ENCODE measurements at regions not wholly inside any gene's neighbourhood (a gene's known extent, or its start where the extent isn't known, plus 50 kb on each side); places are given as distances from the start of the nearest gene placed in this dataset.
"Not testable (repeated sequence)": the region's sequence is repeated elsewhere in the genome, so short reads cannot be mapped to it uniquely, and the experiment has no call there.

DNA sequence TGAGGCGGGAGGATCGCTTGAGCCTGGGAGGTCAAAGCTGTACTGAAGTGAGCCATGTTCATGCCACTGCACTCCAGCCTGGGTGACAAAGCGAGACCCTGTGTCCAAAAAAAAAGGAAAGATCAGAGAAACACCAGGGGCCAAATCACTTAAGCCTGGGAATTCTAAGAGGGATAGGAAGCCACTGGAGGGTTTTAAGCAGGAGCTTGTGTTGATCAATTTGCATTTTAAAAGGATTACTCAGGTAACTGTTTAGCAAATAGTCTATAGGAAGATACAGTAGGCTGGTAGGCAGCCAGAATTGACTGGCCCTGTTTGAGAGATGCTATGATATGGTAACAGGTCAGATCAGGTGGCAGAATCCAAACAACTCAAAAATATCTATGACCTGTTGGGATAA lies 162.7 kb downstream of the SPTSSA start:
- peaks cover 0 to 10% (median 2%) of the 10 kb centered on the region in 10 experiments; a peak in 6 of 20 replicates for H3K4me1 ChIP-seq
- no peak overlapping the region for H3K9ac ChIP-seq
- no peak overlapping the region for H3K27ac ChIP-seq
- H3K36me3 ChIP-seq: no peaks in the 10 kb centered on the region
- H3K9me3 ChIP-seq (replicated peaks in 1 of 11): no peaks in the 10 kb centered on the region
- no peak overlapping the region for H3K4me3 ChIP-seq
- no peaks in the 10 kb centered on the region for H3K27me3 ChIP-seq
- H3K4me2 ChIP-seq: no peak overlapping the region
- TF ChIP-seq Cebpa-rat (IDR thresholded peaks at IDR 0.05): no peak
- no peaks in the 10 kb centered on the region for H4K20me1 ChIP-seq

DNA sequence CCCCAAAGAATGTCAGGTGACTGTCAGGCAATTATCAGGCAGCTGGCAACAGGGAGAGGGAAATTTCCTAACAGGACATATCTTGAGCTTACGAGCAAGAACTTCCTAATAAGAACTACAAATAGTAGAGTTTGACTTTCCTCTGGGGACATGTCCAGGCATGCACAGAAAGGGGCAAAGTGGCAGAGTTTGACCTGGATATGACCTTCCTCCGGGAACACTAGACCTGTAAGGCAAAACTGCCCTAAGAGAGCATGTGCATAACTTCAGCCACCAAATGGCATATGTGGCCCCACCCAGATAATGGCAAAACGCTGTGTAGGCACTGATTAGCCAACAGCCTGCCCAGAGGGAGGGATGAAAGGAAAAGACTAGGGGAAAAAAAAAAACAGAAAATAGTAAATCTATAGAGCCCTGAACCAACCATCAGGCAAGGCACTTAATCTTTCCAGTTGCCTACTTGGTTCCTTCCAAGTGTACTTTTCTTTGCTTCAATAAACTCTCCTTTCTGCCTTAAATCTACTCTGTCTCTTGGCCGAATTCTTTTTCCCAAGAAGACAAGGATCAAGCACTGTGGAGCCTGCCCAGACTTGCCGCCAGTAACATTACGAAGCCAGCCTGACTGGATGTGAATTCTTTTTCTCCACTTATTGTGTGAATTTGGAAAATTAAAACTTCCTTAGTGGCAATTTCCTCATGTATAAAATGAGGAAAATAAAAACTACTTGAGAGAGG lies 164.1 kb downstream of the SPTSSA start:
- TF ChIP-seq Cebpa-rat (IDR thresholded peaks at IDR 0.05): no peak
- no peaks in the 10 kb centered on the region for H3K9me3 ChIP-seq (replicated peaks in 1 of 11)
- H3K27ac ChIP-seq: peak overlapping the region in 1 of 11 experiments; percentile 17; a peak in 1 of 22 replicates
- H4K20me1 ChIP-seq: no peaks in the 10 kb centered on the region
- H3K36me3 ChIP-seq: no peaks in the 10 kb centered on the region
- no peaks in the 10 kb centered on the region for H3K27me3 ChIP-seq
- no peak overlapping the region for H3K4me3 ChIP-seq
- H3K4me1 ChIP-seq: peaks cover 0 to 10% (median 2%) of the 10 kb centered on the region in 10 experiments; a peak in 6 of 20 replicates
- no peak overlapping the region for H3K9ac ChIP-seq
- peak overlapping the region in 6 of 11 experiments; percentile 10 to 66 (median 40); a peak in 8 of 22 replicates for H3K4me2 ChIP-seq

DNA sequence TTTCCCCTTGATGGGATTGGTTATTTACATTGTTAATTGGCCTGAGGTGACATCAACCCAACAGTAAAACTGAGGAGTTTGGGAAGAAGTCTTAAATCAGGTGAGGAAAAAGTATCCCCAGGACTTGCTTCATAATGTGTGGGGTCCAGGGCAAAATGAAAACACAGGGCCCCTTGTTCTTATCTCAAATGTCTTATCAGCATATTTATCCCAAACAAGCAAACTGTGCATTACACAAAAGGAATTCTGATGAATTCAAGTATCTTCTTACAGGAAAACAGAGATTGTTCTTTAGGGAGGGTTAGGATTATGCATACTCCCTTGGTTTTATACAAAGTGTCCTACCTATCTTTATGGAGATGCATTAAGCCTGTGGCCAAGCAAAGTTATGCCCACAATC lies 178.4 kb downstream of the SPTSSA start:
- Histone ChIP-seq H3K27me3 (no peaks in the 10 kb centered on the region), H3K36me3 (no peaks in the 10 kb centered on the region), H3K4me1 (no peaks in the 10 kb centered on the region), H4K20me1 (no peaks in the 10 kb centered on the region), H3K4me3 (no peak overlapping the region), H3K9ac (no peak overlapping the region), H3K27ac (no peak overlapping the region), H3K4me2 (no peak overlapping the region), H3K9me3 (replicated peaks in 1 of 11) (peaks cover 0 to 27% (median 11%) of the 10 kb centered on the region in 11 experiments; a peak in 12 of 22 replicates)
- no peak for TF ChIP-seq Cebpa-rat (IDR thresholded peaks at IDR 0.05)

DNA sequence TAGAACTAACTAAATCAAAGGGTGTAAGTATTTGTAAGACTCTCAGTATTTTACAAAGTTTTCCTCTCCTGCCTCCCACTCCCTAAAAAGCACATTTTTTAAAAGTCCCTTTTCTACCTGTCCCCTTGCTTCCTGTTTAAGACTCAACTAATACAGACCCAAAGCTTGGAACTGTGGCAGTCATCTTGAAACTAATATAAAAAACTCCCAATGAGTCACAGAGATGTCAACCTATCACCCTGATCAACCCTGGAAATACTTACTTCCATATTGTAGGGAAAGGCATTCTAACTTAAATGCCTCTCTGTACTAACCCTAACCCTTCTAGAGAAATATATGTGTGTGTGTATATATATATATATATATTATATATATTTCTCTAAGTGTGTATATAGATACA lies 184.8 kb downstream of the SPTSSA start:
- Histone ChIP-seq H3K27ac (no peak overlapping the region), H3K4me2 (no peak overlapping the region), H3K9ac (no peak overlapping the region), H3K36me3 (no peaks in the 10 kb centered on the region), H3K4me1 (no peaks in the 10 kb centered on the region), H3K4me3 (no peak overlapping the region), H4K20me1 (no peaks in the 10 kb centered on the region), H3K9me3 (replicated peaks in 1 of 11) (peaks cover 0 to 15% (median 10%) of the 10 kb centered on the region in 11 experiments; a peak in 10 of 22 replicates), H3K27me3 (no peaks in the 10 kb centered on the region)
- TF ChIP-seq Cebpa-rat (IDR thresholded peaks at IDR 0.05): no peak

DNA sequence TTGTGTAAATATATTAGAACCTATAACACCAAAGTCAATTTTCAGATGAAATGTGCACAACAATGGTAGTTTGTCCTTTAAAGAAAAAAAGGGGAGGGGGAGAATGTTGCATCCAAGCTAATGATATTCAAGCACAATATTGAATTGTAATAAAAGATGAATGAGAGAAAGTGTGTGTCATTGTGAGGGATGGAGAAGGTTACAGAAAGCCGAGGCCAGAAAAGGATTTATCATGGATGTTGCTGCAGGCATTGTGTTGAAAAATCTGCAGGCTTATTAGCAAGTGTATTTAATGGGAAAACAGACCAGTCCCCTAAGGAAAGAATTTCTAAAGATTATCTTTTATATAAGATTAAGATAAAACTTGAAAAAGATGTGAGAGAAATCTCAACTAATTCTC lies 186.5 kb downstream of the SPTSSA start:
- no peaks in the 10 kb centered on the region for H3K27me3 ChIP-seq
- no peak overlapping the region for H3K4me2 ChIP-seq
- no peaks in the 10 kb centered on the region for H3K36me3 ChIP-seq
- peaks cover 0 to 2% (median 0%) of the 10 kb centered on the region in 11 experiments; a peak in 2 of 22 replicates for H3K9me3 ChIP-seq (replicated peaks in 1 of 11)
- H4K20me1 ChIP-seq: no peaks in the 10 kb centered on the region
- no peak overlapping the region for H3K27ac ChIP-seq
- H3K9ac ChIP-seq: no peak overlapping the region
- TF ChIP-seq Cebpa-rat (IDR thresholded peaks at IDR 0.05): no peak
- H3K4me3 ChIP-seq: no peak overlapping the region
- H3K4me1 ChIP-seq: no peaks in the 10 kb centered on the region

DNA sequence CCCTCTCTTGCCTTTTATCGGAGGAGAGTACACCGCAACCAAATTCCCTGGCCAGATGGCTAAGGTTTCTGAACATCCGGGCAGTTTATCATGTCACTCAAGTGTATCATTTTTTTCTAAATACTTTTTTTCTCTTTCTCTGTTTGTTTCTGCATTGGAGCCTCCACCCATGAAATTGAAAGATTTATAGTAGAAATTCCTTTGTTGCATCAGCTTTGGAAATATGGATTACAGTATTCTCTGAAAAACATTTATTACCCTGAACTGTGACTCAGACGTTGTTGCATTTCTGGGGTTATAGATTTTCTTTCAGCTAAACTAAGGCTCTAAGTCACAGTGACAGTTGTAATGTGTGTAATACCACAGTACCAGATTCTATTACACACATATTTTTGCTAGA lies 187.0 kb downstream of the SPTSSA start:
- no peak for TF ChIP-seq Cebpa-rat (IDR thresholded peaks at IDR 0.05)
- H3K36me3 ChIP-seq: no peaks in the 10 kb centered on the region

DNA sequence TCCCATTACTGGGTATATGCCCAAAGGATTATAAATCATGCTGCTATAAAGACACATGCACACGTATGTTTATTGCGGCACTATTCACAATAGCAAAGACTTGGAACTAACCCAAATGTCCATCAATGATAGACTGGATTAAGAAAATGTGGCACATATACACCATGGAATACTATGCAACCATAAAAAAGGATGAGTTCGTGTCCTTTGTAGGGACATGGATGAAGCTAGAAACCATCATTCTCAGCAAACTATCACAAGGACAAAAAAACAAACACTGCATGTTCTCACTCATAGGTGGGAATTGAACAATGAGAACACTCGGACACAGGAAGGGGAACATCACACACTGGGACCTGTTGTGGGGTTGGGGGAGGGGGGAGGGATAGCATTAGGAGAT lies 188.3 kb downstream of the SPTSSA start:
- H3K36me3 ChIP-seq, H3K4me3 ChIP-seq: not testable (repeated sequence)

More for the DNA sequence above, 187.0 kb downstream of the SPTSSA start:
- H3K4me2 ChIP-seq: no peak overlapping the region
- no peaks in the 10 kb centered on the region for H3K4me1 ChIP-seq
- no peaks in the 10 kb centered on the region for H3K27me3 ChIP-seq
- no peak overlapping the region for H3K9ac ChIP-seq
- no peaks in the 10 kb centered on the region for H3K9me3 ChIP-seq (replicated peaks in 1 of 11)
- H3K4me3 ChIP-seq: no peak overlapping the region
- no peaks in the 10 kb centered on the region for H4K20me1 ChIP-seq
- H3K27ac ChIP-seq: no peak overlapping the region

DNA sequence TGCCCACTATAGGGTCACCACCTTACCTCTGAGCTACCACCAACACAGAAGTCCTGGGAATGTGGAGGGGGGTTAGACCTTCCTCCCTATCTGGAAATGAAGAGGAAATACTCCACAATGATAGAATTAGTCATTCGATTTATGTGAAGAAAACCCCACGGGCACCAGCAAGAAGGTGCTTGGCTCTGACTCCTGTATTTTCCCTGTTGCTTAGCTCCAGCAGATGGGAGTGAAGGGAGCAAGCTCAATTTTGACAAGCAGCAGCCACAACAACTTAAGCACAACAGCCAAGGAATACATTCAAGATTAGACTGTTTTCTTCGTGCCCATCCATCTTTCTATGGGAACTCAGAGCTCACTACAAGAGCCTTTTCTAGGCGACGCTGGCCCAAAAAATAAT lies 191.7 kb downstream of the SPTSSA start:
- Histone ChIP-seq H3K36me3 (no peaks in the 10 kb centered on the region), H3K4me1 (no peaks in the 10 kb centered on the region), H3K9ac (no peak overlapping the region), H3K9me3 (replicated peaks in 1 of 11) (no peaks in the 10 kb centered on the region), H3K27me3 (no peaks in the 10 kb centered on the region), H3K27ac (no peak overlapping the region), H3K4me3 (no peak overlapping the region), H3K4me2 (no peak overlapping the region), H4K20me1 (no peaks in the 10 kb centered on the region)
- TF ChIP-seq Cebpa-rat (IDR thresholded peaks at IDR 0.05): no peak

More for the DNA sequence above, 188.3 kb downstream of the SPTSSA start:
- H3K4me1 ChIP-seq; H3K27me3 ChIP-seq; H3K9ac ChIP-seq; H3K4me2 ChIP-seq; H3K27ac ChIP-seq; H3K9me3 ChIP-seq (replicated peaks in 1 of 11); H4K20me1 ChIP-seq: not testable (repeated sequence)

DNA sequence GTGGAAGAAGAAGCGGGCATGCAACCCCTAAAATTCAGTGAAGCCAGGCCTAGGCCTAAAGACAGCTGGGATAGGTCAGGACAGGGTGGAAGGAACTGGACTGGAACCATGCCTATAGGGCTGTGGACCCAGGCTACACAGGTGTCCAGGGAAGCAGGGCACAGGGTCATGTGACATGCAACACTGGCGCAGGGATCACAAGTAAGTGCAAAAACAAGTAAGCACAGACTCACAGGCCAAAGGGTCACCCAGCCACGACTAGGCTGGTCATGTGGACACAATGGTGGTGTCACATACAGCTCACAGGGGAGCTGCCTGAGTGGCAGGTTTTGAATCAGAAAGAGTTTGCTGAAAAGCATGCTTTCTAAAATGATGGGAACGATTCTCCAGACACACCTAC lies 195.7 kb downstream of the SPTSSA start:
- Histone ChIP-seq H4K20me1 (no peaks in the 10 kb centered on the region), H3K4me2 (no peak overlapping the region), H3K9me3 (replicated peaks in 1 of 11) (0 out of 22 replicates have a peak, but pooled peaks cover 0 to 5% (median 0%) of the 10 kb centered on the region in 11 experiments), H3K27ac (no peak overlapping the region), H3K4me1 (no peaks in the 10 kb centered on the region), H3K36me3 (no peaks in the 10 kb centered on the region), H3K9ac (no peak overlapping the region), H3K27me3 (no peaks in the 10 kb centered on the region), H3K4me3 (no peak overlapping the region)
- no peak for TF ChIP-seq Cebpa-rat (IDR thresholded peaks at IDR 0.05)

Data from BLaER1 treated with 17β-estradiol and CSF1 and Interleukin-3, amounts not matched to agents 10 nM and 100 nM (cell line).